ENCODE measurements at regions not wholly inside any gene's neighbourhood (a gene's known extent, or its start where the extent isn't known, plus 50 kb on each side); places are given as distances from the start of the nearest gene placed in this dataset.
"Not testable (repeated sequence)": the region's sequence is repeated elsewhere in the genome, so short reads cannot be mapped to it uniquely, and the experiment has no call there.

- Mint-ChIP-seq H3K4me3 (no peak overlapping the region), H3K9me3 (peaks cover 0 to 15% (median 5%) of the 10 kb centered on the region in 7 donors), H3K36me3 (no peaks in the 10 kb centered on the region), H3K4me1 (no peaks in the 10 kb centered on the region), H3K27me3 (ENCODE audit: low read depth in 3 of 3) (no peaks in the 10 kb centered on the region), H3K27ac (no peak overlapping the region)
- no CpG with 5 or more reads among the region's 2 CpGs for WGBS (ENCODE audit: insufficient coverage)
- H3K27me3 ChIP-seq (ENCODE audit: control insufficient read depth in 2 of 2, insufficient read depth in 2 of 2, low read length in 2 of 2), result no peaks in the 10 kb centered on the region
- TF ChIP-seq CTCF (IDR thresholded peaks at IDR 0.05), result no peak
- H3K9ac ChIP-seq (ENCODE audit: insufficient read depth, low read length, poor library complexity, severe bottlenecking), result no peak overlapping the region
- no peak overlapping the region for H3K27ac ChIP-seq (ENCODE audit: low read depth in 1 of 2, low read length in 2 of 2)
- intact Hi-C loops (cut with micrococcal nuclease), result no loop called here
- no peaks in the 10 kb centered on the region for H4K20me1 ChIP-seq (ENCODE audit: insufficient read depth, low read length)
- peaks cover 0 to 5% of the 10 kb centered on the region in 2 donors for H3K9me3 ChIP-seq (replicated peaks in 1 of 2; ENCODE audit: control insufficient read depth in 1 of 2, insufficient read depth in 1 of 2, low read length in 2 of 2)
- H2AFZ ChIP-seq (ENCODE audit: insufficient read depth, low read depth, low read length, poor library complexity, severe bottlenecking), result no peak overlapping the region
- no peaks in the 10 kb centered on the region for H3K36me3 ChIP-seq (replicated peaks in 1 of 2; ENCODE audit: control insufficient read depth in 1 of 2, insufficient read depth in 2 of 2, low read length in 2 of 2)
- no peaks in the 10 kb centered on the region for H3K4me1 ChIP-seq (ENCODE audit: control insufficient read depth in 1 of 2, insufficient read depth in 2 of 2, low read length in 2 of 2)
- H3K79me2 ChIP-seq (ENCODE audit: insufficient read depth, low read length), result no peaks in the 10 kb centered on the region
- no peak overlapping the region for H3K4me3 ChIP-seq (replicated peaks in 1 of 3; ENCODE audit: low read depth in 2 of 3, low read length in 3 of 3)
- H3K4me2 ChIP-seq (replicated peaks; ENCODE audit: extremely low read depth, low read length, poor library complexity, severe bottlenecking), result no peak overlapping the region
- DNase-seq, result no peak
Observed at GRCh38 chr4:106527316-106527715, 158.7 kb upstream of the GIMD1 start.

GRCh38 chr4:106525425-106525824 is 156.8 kb upstream of the GIMD1 start:
- H2AFZ ChIP-seq (ENCODE audit: insufficient read depth, low read depth, low read length, poor library complexity, severe bottlenecking); H3K27ac Mint-ChIP-seq; H3K27me3 ChIP-seq (ENCODE audit: control insufficient read depth in 2 of 2, insufficient read depth in 2 of 2, low read length in 2 of 2); H3K79me2 ChIP-seq (ENCODE audit: insufficient read depth, low read length); DNase-seq; H3K9ac ChIP-seq (ENCODE audit: insufficient read depth, low read length, poor library complexity, severe bottlenecking); H3K4me3 ChIP-seq (replicated peaks in 1 of 3; ENCODE audit: low read depth in 2 of 3, low read length in 3 of 3); H3K4me1 ChIP-seq (ENCODE audit: control insufficient read depth in 1 of 2, insufficient read depth in 2 of 2, low read length in 2 of 2); H3K27me3 Mint-ChIP-seq (ENCODE audit: low read depth in 3 of 3); H3K4me2 ChIP-seq (replicated peaks; ENCODE audit: extremely low read depth, low read length, poor library complexity, severe bottlenecking); H4K20me1 ChIP-seq (ENCODE audit: insufficient read depth, low read length); H3K27ac ChIP-seq (ENCODE audit: low read depth in 1 of 2, low read length in 2 of 2); H3K9me3 ChIP-seq (replicated peaks in 1 of 2; ENCODE audit: control insufficient read depth in 1 of 2, insufficient read depth in 1 of 2, low read length in 2 of 2); intact Hi-C loops (cut with micrococcal nuclease); H3K4me1 Mint-ChIP-seq; H3K36me3 Mint-ChIP-seq; H3K36me3 ChIP-seq (replicated peaks in 1 of 2; ENCODE audit: control insufficient read depth in 1 of 2, insufficient read depth in 2 of 2, low read length in 2 of 2); H3K4me3 Mint-ChIP-seq: not testable (repeated sequence)
- peaks cover 0 to 20% (median 6%) of the 10 kb centered on the region in 7 donors for H3K9me3 Mint-ChIP-seq
- WGBS (ENCODE audit: insufficient coverage), result 98% methylated on average over 19 of the region's 27 CpGs

- H3K9me3 Mint-ChIP-seq, result peaks cover 0 to 22% (median 8%) of the 10 kb centered on the region in 7 donors
- H3K79me2 ChIP-seq (ENCODE audit: insufficient read depth, low read length); H3K27me3 Mint-ChIP-seq (ENCODE audit: low read depth in 3 of 3); H3K9me3 ChIP-seq (replicated peaks in 1 of 2; ENCODE audit: control insufficient read depth in 1 of 2, insufficient read depth in 1 of 2, low read length in 2 of 2); H3K9ac ChIP-seq (ENCODE audit: insufficient read depth, low read length, poor library complexity, severe bottlenecking); H3K27ac ChIP-seq (ENCODE audit: low read depth in 1 of 2, low read length in 2 of 2); H3K27me3 ChIP-seq (ENCODE audit: control insufficient read depth in 2 of 2, insufficient read depth in 2 of 2, low read length in 2 of 2); H2AFZ ChIP-seq (ENCODE audit: insufficient read depth, low read depth, low read length, poor library complexity, severe bottlenecking); intact Hi-C loops (cut with micrococcal nuclease); H3K4me2 ChIP-seq (replicated peaks; ENCODE audit: extremely low read depth, low read length, poor library complexity, severe bottlenecking); H3K4me1 ChIP-seq (ENCODE audit: control insufficient read depth in 1 of 2, insufficient read depth in 2 of 2, low read length in 2 of 2); H3K4me3 ChIP-seq (replicated peaks in 1 of 3; ENCODE audit: low read depth in 2 of 3, low read length in 3 of 3); DNase-seq; H3K4me3 Mint-ChIP-seq; H3K27ac Mint-ChIP-seq; H4K20me1 ChIP-seq (ENCODE audit: insufficient read depth, low read length); H3K36me3 Mint-ChIP-seq; H3K4me1 Mint-ChIP-seq; H3K36me3 ChIP-seq (replicated peaks in 1 of 2; ENCODE audit: control insufficient read depth in 1 of 2, insufficient read depth in 2 of 2, low read length in 2 of 2): not testable (repeated sequence)
- WGBS (ENCODE audit: insufficient coverage), result 100% methylated on average over 2 of the region's 8 CpGs
Observed at GRCh38 chr4:106524772-106525171, 156.2 kb upstream of the GIMD1 start.
